GM23338 (cell line): ENCODE measurements at regions not wholly inside any gene's neighbourhood (a gene's known extent, or its start where the extent isn't known, plus 50 kb on each side); places are given as distances from the start of the nearest gene placed in this dataset.

ENCODE experiments used
- ATAC-seq: fragments of 200-7000 bp; cut with Tn5 transposase; 3 replicates; pipeline ENCODE4 v1.9.1; 2020
- DNase-seq: peaks from one replicate; pipeline ENCODE4 v3.0.0-alpha.2; 2015; ENCODE audit warnings: low spot score
- H2AFZ ChIP-seq: fragments of 200-600 bp; sonication (generic); 2 replicates; pipeline ENCODE4 v1.8.0; 2016; ENCODE audit warnings: antibody characterized with exemption, mild to moderate bottlenecking, moderate library complexity
- H3F3A ChIP-seq: fragments of 200-600 bp; sonication (generic); replicated peaks from 2 replicates; pipeline ENCODE4 v1.8.0; 2017; ENCODE audit warnings: antibody characterized with exemption, mixed run types, low read depth
- H3K27ac ChIP-seq: fragments of 200-600 bp; sonication (generic); 2 replicates; pipeline ENCODE4 v1.6.1; 2016; ENCODE audit warnings: low read depth
- H3K27me3 ChIP-seq: fragments of 200-600 bp; sonication (generic); 2 replicates; pipeline ENCODE4 v1.8.0; 2016; ENCODE audit warnings: mild to moderate bottlenecking, mixed run types, moderate library complexity; ENCODE audit not compliant: insufficient read depth
- H3K36me3 ChIP-seq: fragments of 200-600 bp; sonication (generic); 2 replicates; pipeline ENCODE4 v1.8.0; 2016; ENCODE audit warnings: mild to moderate bottlenecking; ENCODE audit not compliant: insufficient read depth
- H3K4me1 ChIP-seq: fragments of 200-600 bp; sonication (generic); 2 replicates; pipeline ENCODE4 v1.8.0; 2016; ENCODE audit warnings: mild to moderate bottlenecking, moderate library complexity; ENCODE audit not compliant: insufficient read depth
- H3K4me2 ChIP-seq: fragments of 200-600 bp; sonication (generic); 2 replicates; pipeline ENCODE4 v1.7.1; 2017; ENCODE audit warnings: mixed run types
- H3K4me3 ChIP-seq: fragments of 200-600 bp; sonication (generic); 2 replicates; pipeline ENCODE4 v1.6.1; 2016; ENCODE audit warnings: mixed run types
- H3K79me2 ChIP-seq: fragments of 200-600 bp; sonication (generic); replicated peaks from 2 replicates; pipeline ENCODE4 v1.8.0; 2017; ENCODE audit warnings: mild to moderate bottlenecking; ENCODE audit not compliant: insufficient read depth
- H3K9me2 ChIP-seq: fragments of 200-600 bp; sonication (generic); 2 replicates; pipeline ENCODE4 v1.8.0; 2017; ENCODE audit not compliant: insufficient read depth
- H4K20me1 ChIP-seq: fragments of 200-600 bp; sonication (generic); replicated peaks from 2 replicates; pipeline ENCODE4 v1.8.0; 2017; ENCODE audit warnings: mild to moderate bottlenecking; ENCODE audit not compliant: insufficient read depth
- H3K27ac Mint-ChIP-seq: 2 replicates; pipeline ENCODE4 v1.8.0; 2020; ENCODE audit warnings: inconsistent platforms, mild to moderate bottlenecking, moderate library complexity, mixed read lengths
- H3K27me3 Mint-ChIP-seq: 3 replicates; pipeline ENCODE4 v1.8.0; 2022; ENCODE audit warnings: low read depth, mild to moderate bottlenecking, moderate library complexity, mixed read lengths, inconsistent platforms; ENCODE audit not compliant: insufficient read depth, poor library complexity
- H3K36me3 Mint-ChIP-seq: 3 replicates; pipeline ENCODE4 v1.8.0; 2021; ENCODE audit warnings: low read depth, mild to moderate bottlenecking, inconsistent platforms, moderate library complexity, mixed read lengths
- H3K4me1 Mint-ChIP-seq: 3 replicates; pipeline ENCODE4 v1.8.0; 2020; ENCODE audit warnings: mild to moderate bottlenecking, inconsistent platforms, mixed read lengths
- H3K4me3 Mint-ChIP-seq: 3 replicates; pipeline ENCODE4 v1.8.0; 2021; ENCODE audit warnings: moderate library complexity, mild to moderate bottlenecking, inconsistent platforms, mixed read lengths
- H3K9me3 Mint-ChIP-seq: 3 replicates; pipeline ENCODE4 v1.8.0; 2020; ENCODE audit warnings: moderate library complexity, mild to moderate bottlenecking, inconsistent platforms, mixed read lengths
- CREB1 ChIP-seq: fragments of 250-450 bp; sonication (Bioruptor Pico); IDR thresholded peaks from 2 replicates; pipeline ENCODE4 v1.5.0; 2020; ENCODE audit warnings: low read depth, mild to moderate bottlenecking, moderate library complexity
- CTCF ChIP-seq, 2 experiments: fragments of 200-600 bp in 1 of 2; sonication (generic) in 1 of 2; conservative IDR thresholded peaks; 2 replicates each; pipeline versions ENCODE4 v1.5.1 to v1.6.1; 2016 to 2017; ENCODE audit warnings: antibody characterized with exemption in 2 of 2, low read depth in 2 of 2, mild to moderate bottlenecking in 2 of 2, moderate library complexity in 1 of 2
- ETS1 ChIP-seq: IDR thresholded peaks from 2 replicates; pipeline ENCODE4 v1.6.1; 2016; ENCODE audit warnings: antibody characterized with exemption
- EZH2 ChIP-seq: fragments of 200-600 bp; sonication (generic); IDR thresholded peaks from one replicate; pipeline ENCODE4 v1.8.0; 2017; ENCODE audit warnings: antibody characterized with exemption, mild to moderate bottlenecking, low read depth; ENCODE audit not compliant: unreplicated experiment
- EZH2phosphoT487 ChIP-seq: fragments of 200-600 bp; sonication (generic); IDR thresholded peaks from one replicate; pipeline ENCODE4 v1.8.1; 2018; ENCODE audit warnings: antibody characterized with exemption; ENCODE audit not compliant: unreplicated experiment
- JUNB ChIP-seq: IDR thresholded peaks from one replicate; pipeline ENCODE4 v1.6.1; 2016; ENCODE audit warnings: antibody characterized with exemption; ENCODE audit not compliant: unreplicated experiment
- NANOG ChIP-seq: IDR thresholded peaks from 2 replicates; pipeline ENCODE4 v1.6.1; 2016; ENCODE audit warnings: antibody characterized with exemption, borderline replicate concordance
- POLR2AphosphoS5 ChIP-seq: IDR thresholded peaks from 2 replicates; pipeline ENCODE4 v1.6.1; 2016; ENCODE audit warnings: antibody characterized with exemption, low read depth
- REST ChIP-seq: IDR thresholded peaks from one replicate; pipeline ENCODE4 v1.6.1; 2018; ENCODE audit warnings: antibody characterized with exemption; ENCODE audit not compliant: unreplicated experiment
- STAT1 ChIP-seq: IDR thresholded peaks from one replicate; pipeline ENCODE4 v1.6.1; 2016; ENCODE audit warnings: antibody characterized with exemption; ENCODE audit not compliant: unreplicated experiment
- ZNF114 ChIP-seq: fragments of 250-450 bp; sonication (Bioruptor Pico); IDR thresholded peaks from 2 replicates; pipeline ENCODE4 v1.5.0; 2020; ENCODE audit warnings: mild to moderate bottlenecking, moderate library complexity
- ZNF331 ChIP-seq: fragments of 250-450 bp; sonication (Bioruptor Pico); IDR thresholded peaks from 2 replicates; pipeline ENCODE4 v1.5.0; 2020; ENCODE audit warnings: low read depth, mild to moderate bottlenecking, moderate library complexity
- ZNF462 ChIP-seq: fragments of 250-450 bp; sonication (Bioruptor Pico); IDR thresholded peaks from 2 replicates; pipeline ENCODE4 v1.5.0; 2020; ENCODE audit warnings: mild to moderate bottlenecking, moderate library complexity

GRCh38 chr14:58782011-58782410 lies 144.2 kb downstream of the DACT1 start:
- ATAC-seq, result no peak
- TF ChIP-seq CTCF (conservative IDR thresholded peaks at IDR 0.05; ENCODE audit: low read depth in 2 of 2) (no peak), REST (no peak), ZNF114 (no peak), ETS1 (no peak), CREB1 (CRISPR knock-in tag) (no peak), ZNF462 (no peak), POLR2AphosphoS5 (no peak), JUNB (no peak), EZH2phosphoT487 (no peak), EZH2 (no peak), NANOG (no peak), STAT1 (no peak), ZNF331 (CRISPR knock-in tag) (no peak)
- H3F3A ChIP-seq, result no peaks in the 10 kb centered on the region
- Mint-ChIP-seq H3K4me1 (no peaks in the 10 kb centered on the region), H3K27me3 (no peaks in the 10 kb centered on the region), H3K4me3 (no peak overlapping the region), H3K9me3 (no peaks in the 10 kb centered on the region), H3K27ac (no peak overlapping the region), H3K36me3 (no peaks in the 10 kb centered on the region)
- H3K79me2 ChIP-seq, result no peaks in the 10 kb centered on the region
- no peak overlapping the region for H2AFZ ChIP-seq
- no peak overlapping the region for H3K4me3 ChIP-seq
- no peaks in the 10 kb centered on the region for H3K27me3 ChIP-seq
- DNase-seq, result no peak
- no peaks in the 10 kb centered on the region for H3K36me3 ChIP-seq
- H3K27ac ChIP-seq, result no peak overlapping the region
- no peaks in the 10 kb centered on the region for H3K4me1 ChIP-seq
- H3K9me2 ChIP-seq, result no peaks in the 10 kb centered on the region
- H3K4me2 ChIP-seq, result no peak overlapping the region
- H4K20me1 ChIP-seq, result no peaks in the 10 kb centered on the region
